OCI-LY1 (cell line): ENCODE measurements at regions not wholly inside any gene's neighbourhood (a gene's known extent, or its start where the extent isn't known, plus 50 kb on each side); places are given as distances from the start of the nearest gene placed in this dataset.

Experiments
- EZH2 ChIP-seq: fragments of 200-600 bp; sonication (generic), shearing (Covaris generic); IDR thresholded peaks from 2 replicates; pipeline ENCODE4 v1.8.0; 2017; ENCODE audit warnings: borderline replicate concordance, mixed run types, mild to moderate bottlenecking, antibody characterized with exemption, low read length, moderate library complexity, mixed read lengths
- TF ChIP-seq, protein P1 (sequence below): fragments of 200-600 bp; sonication (generic), shearing (Covaris generic); IDR thresholded peaks from 2 replicates; pipeline ENCODE4 v1.5.1; 2017; ENCODE audit warnings: mild to moderate bottlenecking, antibody characterized with exemption, low read length, moderate library complexity, mixed read lengths

DNA sequence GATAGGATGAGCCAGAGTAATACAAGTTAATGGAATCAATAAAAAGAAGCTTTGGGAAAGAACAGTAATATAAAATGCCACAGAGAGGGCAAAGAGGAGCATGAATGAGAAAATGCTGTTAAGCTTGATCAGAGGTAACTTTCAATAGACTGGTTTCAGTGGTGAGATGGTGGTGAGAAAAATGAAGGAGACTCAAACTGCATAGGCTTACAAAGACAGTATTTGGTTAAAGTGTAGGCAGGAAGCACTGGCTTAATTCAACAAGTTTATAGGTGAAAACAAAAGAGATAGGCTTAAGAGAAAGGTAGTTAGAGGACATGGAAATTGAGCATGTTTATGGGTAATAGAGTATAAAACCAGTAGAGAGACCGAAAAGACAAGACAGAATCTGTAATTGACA is 298.6 kb upstream of the ADAMTS5 start:
- TF ChIP-seq, protein P1, sequence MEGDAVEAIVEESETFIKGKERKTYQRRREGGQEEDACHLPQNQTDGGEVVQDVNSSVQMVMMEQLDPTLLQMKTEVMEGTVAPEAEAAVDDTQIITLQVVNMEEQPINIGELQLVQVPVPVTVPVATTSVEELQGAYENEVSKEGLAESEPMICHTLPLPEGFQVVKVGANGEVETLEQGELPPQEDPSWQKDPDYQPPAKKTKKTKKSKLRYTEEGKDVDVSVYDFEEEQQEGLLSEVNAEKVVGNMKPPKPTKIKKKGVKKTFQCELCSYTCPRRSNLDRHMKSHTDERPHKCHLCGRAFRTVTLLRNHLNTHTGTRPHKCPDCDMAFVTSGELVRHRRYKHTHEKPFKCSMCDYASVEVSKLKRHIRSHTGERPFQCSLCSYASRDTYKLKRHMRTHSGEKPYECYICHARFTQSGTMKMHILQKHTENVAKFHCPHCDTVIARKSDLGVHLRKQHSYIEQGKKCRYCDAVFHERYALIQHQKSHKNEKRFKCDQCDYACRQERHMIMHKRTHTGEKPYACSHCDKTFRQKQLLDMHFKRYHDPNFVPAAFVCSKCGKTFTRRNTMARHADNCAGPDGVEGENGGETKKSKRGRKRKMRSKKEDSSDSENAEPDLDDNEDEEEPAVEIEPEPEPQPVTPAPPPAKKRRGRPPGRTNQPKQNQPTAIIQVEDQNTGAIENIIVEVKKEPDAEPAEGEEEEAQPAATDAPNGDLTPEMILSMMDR = no peak
- TF ChIP-seq EZH2 = no peak
